GM19239 (cell line): ENCODE measurements at regions not wholly inside any gene's neighbourhood (a gene's known extent, or its start where the extent isn't known, plus 50 kb on each side); places are given as distances from the start of the nearest gene placed in this dataset.
"Not testable (repeated sequence)": the region's sequence is repeated elsewhere in the genome, so short reads cannot be mapped to it uniquely, and the experiment has no call there.

Source experiments
- DNase-seq: peaks from one replicate; pipeline ENCODE4 v3.0.0; 2011; ENCODE audit warnings: low spot score; ENCODE audit not compliant: insufficient read length
- FAIRE-seq: peaks from 2 replicates; lab custom pipeline; 2011; peaks lifted over from hg19 to GRCh38; lab: Jason Lieb, UNC

GRCh38 chr6:133778414-133779130 lies 110.3 kb upstream of the TCF21 start:
- no peak for DNase-seq
- FAIRE-seq: no peak

- no peak for FAIRE-seq
- DNase-seq: no peak
Observed at GRCh38 chr6:133779916-133780695, 108.8 kb upstream of the TCF21 start.

GRCh38 chr6:133786016-133786415 lies 102.9 kb upstream of the TCF21 start:
- DNase-seq: no peak

GRCh38 chr6:133787122-133787521 lies 101.8 kb upstream of the TCF21 start:
- FAIRE-seq: no peak

More at GRCh38 chr6:133786016-133786415, 102.9 kb upstream of the TCF21 start:
- no peak for FAIRE-seq

GRCh38 chr6:133787859-133788505 lies 100.9 kb upstream of the TCF21 start:
- no peak for FAIRE-seq
- DNase-seq: no peak

More at GRCh38 chr6:133787122-133787521, 101.8 kb upstream of the TCF21 start:
- DNase-seq: no peak

GRCh38 chr6:133788556-133788955 lies 100.4 kb upstream of the TCF21 start:
- FAIRE-seq: no peak

GRCh38 chr6:133789449-133789848 lies 99.5 kb upstream of the TCF21 start:
- DNase-seq, FAIRE-seq: not testable (repeated sequence)

More at GRCh38 chr6:133788556-133788955, 100.4 kb upstream of the TCF21 start:
- DNase-seq: no peak

GRCh38 chr6:133790756-133791155 lies 98.2 kb upstream of the TCF21 start:
- not testable (repeated sequence) for FAIRE-seq, DNase-seq

- FAIRE-seq, DNase-seq: not testable (repeated sequence)
Observed at GRCh38 chr6:133795051-133795450, 93.9 kb upstream of the TCF21 start.

- FAIRE-seq (no peak), DNase-seq (no peak)
Observed at GRCh38 chr6:133796235-133796634, 92.7 kb upstream of the TCF21 start.

GRCh38 chr6:133799043-133799442 lies 89.9 kb upstream of the TCF21 start:
- no peak for FAIRE-seq

GRCh38 chr6:133802861-133803260 lies 86.1 kb upstream of the TCF21 start:
- FAIRE-seq (no peak), DNase-seq (no peak)

More at GRCh38 chr6:133799043-133799442, 89.9 kb upstream of the TCF21 start:
- no peak for DNase-seq

GRCh38 chr6:133804265-133804664 lies 84.6 kb upstream of the TCF21 start:
- FAIRE-seq: no peak
- DNase-seq: no peak

- FAIRE-seq: no peak
- DNase-seq: no peak
Observed at GRCh38 chr6:133805876-133806275, 83.0 kb upstream of the TCF21 start.

- DNase-seq: no peak
- no peak for FAIRE-seq
Observed at GRCh38 chr6:133806382-133807140, 82.4 kb upstream of the TCF21 start.

GRCh38 chr6:133807501-133807900 lies 81.4 kb upstream of the TCF21 start:
- FAIRE-seq: no peak

GRCh38 chr6:133809406-133809805 lies 79.5 kb upstream of the TCF21 start:
- FAIRE-seq: no peak
- no peak for DNase-seq

More at GRCh38 chr6:133807501-133807900, 81.4 kb upstream of the TCF21 start:
- DNase-seq: no peak

GRCh38 chr6:133811557-133811956 lies 77.4 kb upstream of the TCF21 start:
- FAIRE-seq (no peak), DNase-seq (no peak)

GRCh38 chr6:133812446-133812845 lies 76.5 kb upstream of the TCF21 start:
- not testable (repeated sequence) for FAIRE-seq, DNase-seq

GRCh38 chr6:133814238-133814637 lies 74.7 kb upstream of the TCF21 start:
- no peak for DNase-seq
- no peak for FAIRE-seq
